A673 (cell line): ENCODE measurements at regions not wholly inside any gene's neighbourhood (a gene's known extent, or its start where the extent isn't known, plus 50 kb on each side); places are given as distances from the start of the nearest gene placed in this dataset.

ENCODE experiments used
- BruUV-seq: library from RNA; stranded (reverse); fragments of 400-500 nt; replicated peaks from 2 replicates; lab custom pipeline; 2021; lab: Mats Ljungman, UMichigan
- CTCF ChIA-PET: fragments of 300-600 bp; sonication (Branson Sonifier 250); formaldehyde crosslinking; loops from one replicate; lab custom pipeline; 2022; ENCODE audit warnings: antibody characterized with exemption; lab: Charles Lee
- POLR2A ChIA-PET: fragments of 300-600 bp; sonication (Branson Sonifier 250); formaldehyde crosslinking; loops from one replicate; lab custom pipeline; 2022; ENCODE audit warnings: antibody characterized with exemption; ENCODE audit not compliant: low non-redundant PET; lab: Charles Lee
- DNase-seq: peaks from one replicate; pipeline ENCODE4 v3.0.0-alpha.2; 2015; ENCODE audit warnings: low spot score
- H3K27ac ChIP-seq: fragments of 200-600 bp; sonication (generic); 2 replicates; pipeline ENCODE4 v1.5.1; 2016; ENCODE audit warnings: mixed run types, low read depth, mild to moderate bottlenecking, mixed read lengths, antibody characterized with exemption, low read length; ENCODE audit not compliant: poor library complexity, severe bottlenecking
- H3K27me3 ChIP-seq: fragments of 200-600 bp; sonication (generic); replicated peaks from 2 replicates; pipeline ENCODE4 v1.6.1; 2017; ENCODE audit warnings: mixed run types, low read depth, mild to moderate bottlenecking, mixed read lengths, antibody characterized with exemption, low read length; ENCODE audit not compliant: insufficient read depth, poor library complexity
- H3K36me3 ChIP-seq: fragments of 200-600 bp; sonication (generic); 2 replicates; pipeline ENCODE4 v1.6.1; 2016; ENCODE audit warnings: mixed run types, mild to moderate bottlenecking, mixed read lengths, antibody characterized with exemption, low read length; ENCODE audit not compliant: insufficient read depth, poor library complexity, severe bottlenecking
- H3K4me1 ChIP-seq: fragments of 200-600 bp; sonication (generic); 2 replicates; pipeline ENCODE4 v1.6.1; 2017; ENCODE audit warnings: mixed run types, mild to moderate bottlenecking, mixed read lengths, antibody characterized with exemption, low read length; ENCODE audit not compliant: insufficient read depth, poor library complexity, severe bottlenecking
- H3K4me3 ChIP-seq: fragments of 200-600 bp; sonication (generic); 2 replicates; pipeline ENCODE4 v1.5.1; 2016; ENCODE audit warnings: low read depth, mixed run types, mild to moderate bottlenecking, mixed read lengths, low read length; ENCODE audit not compliant: poor library complexity, severe bottlenecking
- H3K9me3 ChIP-seq: fragments of 200-600 bp; sonication (generic); 2 replicates; pipeline ENCODE4 v1.6.1; 2016; ENCODE audit warnings: mixed run types, low read depth, mild to moderate bottlenecking, mixed read lengths, antibody characterized with exemption, low read length; ENCODE audit not compliant: poor library complexity, severe bottlenecking
- EZH2 ChIP-seq: fragments of 200-600 bp; sonication (generic); IDR thresholded peaks from 2 replicates; pipeline ENCODE4 v1.6.1; 2017; ENCODE audit warnings: borderline replicate concordance, low read depth, mild to moderate bottlenecking, mixed read lengths, antibody characterized with exemption, low read length; ENCODE audit not compliant: poor library complexity, severe bottlenecking
- intact Hi-C: fragments of 100-400 bp; cut with micrococcal nuclease; formaldehyde crosslinking; loops from one replicate; pipeline ENCODE4 v1.10.0; 2022; ENCODE audit not compliant: unreplicated experiment
- TF ChIP-seq, protein P1 (sequence below): fragments of 300-800, 200-600 bp; sonication (generic); conservative IDR thresholded peaks from 2 replicates; pipeline ENCODE4 v1.5.1; 2017; ENCODE audit warnings: low read depth, mild to moderate bottlenecking, antibody characterized with exemption, low read length, moderate library complexity, mixed read lengths

DNA sequence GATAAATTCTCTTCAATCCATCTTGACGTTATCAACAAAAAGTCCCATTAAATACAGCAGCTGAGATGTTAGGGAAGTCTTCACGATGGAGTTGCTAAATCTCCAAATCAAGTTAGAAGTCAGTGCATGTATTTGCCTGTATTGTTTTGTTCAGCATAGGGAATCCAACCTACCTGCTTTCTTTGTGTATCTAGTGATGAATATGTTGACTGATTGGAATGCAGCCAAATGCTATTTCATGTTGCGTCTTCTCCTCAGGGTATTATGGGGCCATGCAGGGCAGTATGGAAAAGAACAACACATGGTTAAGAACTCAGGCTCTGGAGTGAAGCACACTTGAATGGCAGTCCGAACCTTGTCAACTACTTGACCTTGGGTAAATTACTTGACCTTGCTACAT lies 529.5 kb upstream of the ZNF462 start:
- ChIA-PET CTCF (no interaction called here), POLR2A (no interaction called here)
- Histone ChIP-seq H3K27me3 (no peaks in the 10 kb centered on the region), H3K4me1 (no peaks in the 10 kb centered on the region), H3K27ac (no peak overlapping the region), H3K9me3 (no peaks in the 10 kb centered on the region), H3K4me3 (no peak overlapping the region), H3K36me3 (no peaks in the 10 kb centered on the region)
- no TSS peak for BruUV-seq
- TF ChIP-seq, protein P1, sequence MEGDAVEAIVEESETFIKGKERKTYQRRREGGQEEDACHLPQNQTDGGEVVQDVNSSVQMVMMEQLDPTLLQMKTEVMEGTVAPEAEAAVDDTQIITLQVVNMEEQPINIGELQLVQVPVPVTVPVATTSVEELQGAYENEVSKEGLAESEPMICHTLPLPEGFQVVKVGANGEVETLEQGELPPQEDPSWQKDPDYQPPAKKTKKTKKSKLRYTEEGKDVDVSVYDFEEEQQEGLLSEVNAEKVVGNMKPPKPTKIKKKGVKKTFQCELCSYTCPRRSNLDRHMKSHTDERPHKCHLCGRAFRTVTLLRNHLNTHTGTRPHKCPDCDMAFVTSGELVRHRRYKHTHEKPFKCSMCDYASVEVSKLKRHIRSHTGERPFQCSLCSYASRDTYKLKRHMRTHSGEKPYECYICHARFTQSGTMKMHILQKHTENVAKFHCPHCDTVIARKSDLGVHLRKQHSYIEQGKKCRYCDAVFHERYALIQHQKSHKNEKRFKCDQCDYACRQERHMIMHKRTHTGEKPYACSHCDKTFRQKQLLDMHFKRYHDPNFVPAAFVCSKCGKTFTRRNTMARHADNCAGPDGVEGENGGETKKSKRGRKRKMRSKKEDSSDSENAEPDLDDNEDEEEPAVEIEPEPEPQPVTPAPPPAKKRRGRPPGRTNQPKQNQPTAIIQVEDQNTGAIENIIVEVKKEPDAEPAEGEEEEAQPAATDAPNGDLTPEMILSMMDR, result no peak
- no peak for TF ChIP-seq EZH2
- intact Hi-C loops, result no loop called here
- no peak for DNase-seq

DNA sequence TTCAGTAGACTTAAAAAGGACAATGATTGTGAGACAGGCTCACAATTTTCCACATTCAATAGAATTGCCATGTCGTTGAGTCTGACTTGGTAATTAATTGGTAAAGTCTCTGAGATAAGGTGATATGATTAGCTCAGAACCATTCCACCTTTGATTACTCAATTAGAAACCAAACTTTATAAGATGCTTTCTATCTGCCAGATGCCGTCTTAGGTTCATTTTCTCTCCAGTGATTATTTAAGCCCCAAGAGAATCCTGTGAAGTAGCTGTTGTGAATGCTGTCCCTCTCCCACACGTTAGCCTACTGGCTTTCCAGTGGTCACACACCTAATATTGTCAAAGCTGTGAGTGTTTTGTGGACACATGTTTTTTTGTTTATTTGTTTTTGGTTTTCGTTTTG lies 528.9 kb upstream of the ZNF462 start:
- TF ChIP-seq, protein P1, result no peak
- no peak for TF ChIP-seq EZH2
- Histone ChIP-seq H3K27ac (no peak overlapping the region), H3K9me3 (no peaks in the 10 kb centered on the region), H3K4me1 (no peaks in the 10 kb centered on the region), H3K27me3 (no peaks in the 10 kb centered on the region), H3K36me3 (no peaks in the 10 kb centered on the region), H3K4me3 (no peak overlapping the region)
- ChIA-PET POLR2A (interaction anchor here (0.9 kb wide), 1 partner anchor 9 kb away, joined by 4 read pairs; no protein-coding TSS in a partner anchor), CTCF (no interaction called here)
- DNase-seq, result no peak
- BruUV-seq, result no TSS peak
- intact Hi-C loops, result no loop called here

DNA sequence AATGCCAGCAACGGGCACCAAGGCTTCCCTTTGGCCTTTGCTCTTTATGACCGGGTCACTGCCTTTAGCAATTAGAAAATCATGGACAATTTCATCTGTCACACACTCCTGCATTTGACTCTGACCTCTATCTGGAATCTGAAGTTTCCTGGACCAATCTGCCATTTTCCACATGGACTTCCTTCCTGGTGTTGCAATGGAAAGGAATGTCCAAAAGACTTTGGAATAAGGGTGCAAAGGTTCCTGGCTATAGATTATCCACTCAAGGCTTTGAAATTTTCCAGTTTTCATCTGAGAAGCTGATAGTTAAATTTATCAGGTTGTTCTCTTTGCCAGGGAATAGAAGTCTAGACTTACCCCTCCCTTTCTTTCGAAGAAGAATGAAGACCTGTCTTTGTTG lies 523.1 kb upstream of the ZNF462 start:
- intact Hi-C loops, result no loop called here
- no TSS peak for BruUV-seq
- ChIA-PET CTCF (no interaction called here), POLR2A (no interaction called here)
- no peak for DNase-seq
- Histone ChIP-seq H3K9me3 (peaks cover 13% of the 10 kb centered on the region), H3K4me1 (no peaks in the 10 kb centered on the region), H3K27ac (no peak overlapping the region), H3K36me3 (no peaks in the 10 kb centered on the region), H3K4me3 (no peak overlapping the region), H3K27me3 (no peaks in the 10 kb centered on the region)
- TF ChIP-seq, protein P1, result no peak
- TF ChIP-seq EZH2, result no peak
